Neural cell (in vitro differentiated cells): ENCODE measurements at regions not wholly inside any gene's neighbourhood (a gene's known extent, or its start where the extent isn't known, plus 50 kb on each side); places are given as distances from the start of the nearest gene placed in this dataset.

ENCODE experiments used
- CTCF ChIP-seq: fragments of 450-650 bp; IDR thresholded peaks from 2 replicates; pipeline ENCODE4 v1.5.1; 2014; ENCODE audit warnings: antibody characterized with exemption, mild to moderate bottlenecking, moderate library complexity; ENCODE audit not compliant: poor library complexity, severe bottlenecking
- TAF1 ChIP-seq: IDR thresholded peaks from 2 replicates; pipeline ENCODE4 v1.6.1; 2012; ENCODE audit warnings: low read depth
- TF ChIP-seq, protein P1 (sequence below): IDR thresholded peaks from 2 replicates; pipeline ENCODE4 v1.6.1; 2012; ENCODE audit warnings: borderline replicate concordance

DNA sequence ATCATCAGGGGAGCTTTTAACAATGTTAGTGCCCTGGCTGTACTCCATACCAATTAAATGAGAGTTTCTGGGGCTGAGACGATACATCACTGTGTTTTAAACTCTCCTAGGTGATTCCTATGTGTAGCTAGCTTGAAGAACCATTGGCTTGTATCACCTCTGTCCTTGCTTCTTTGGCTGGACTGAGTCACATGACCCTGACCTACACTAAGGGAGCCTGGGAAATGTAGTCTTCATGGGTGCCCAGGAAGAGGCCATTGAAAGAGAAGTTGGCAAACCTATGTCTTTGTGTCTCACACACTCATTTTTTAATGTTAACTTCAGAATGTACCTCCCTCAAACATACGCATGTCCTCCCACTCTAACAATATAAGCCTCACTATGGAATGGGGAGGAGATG lies 506.6 kb downstream of the DHX35 start:
- TF ChIP-seq CTCF (no peak), TAF1 (no peak)
- TF ChIP-seq, protein P1, sequence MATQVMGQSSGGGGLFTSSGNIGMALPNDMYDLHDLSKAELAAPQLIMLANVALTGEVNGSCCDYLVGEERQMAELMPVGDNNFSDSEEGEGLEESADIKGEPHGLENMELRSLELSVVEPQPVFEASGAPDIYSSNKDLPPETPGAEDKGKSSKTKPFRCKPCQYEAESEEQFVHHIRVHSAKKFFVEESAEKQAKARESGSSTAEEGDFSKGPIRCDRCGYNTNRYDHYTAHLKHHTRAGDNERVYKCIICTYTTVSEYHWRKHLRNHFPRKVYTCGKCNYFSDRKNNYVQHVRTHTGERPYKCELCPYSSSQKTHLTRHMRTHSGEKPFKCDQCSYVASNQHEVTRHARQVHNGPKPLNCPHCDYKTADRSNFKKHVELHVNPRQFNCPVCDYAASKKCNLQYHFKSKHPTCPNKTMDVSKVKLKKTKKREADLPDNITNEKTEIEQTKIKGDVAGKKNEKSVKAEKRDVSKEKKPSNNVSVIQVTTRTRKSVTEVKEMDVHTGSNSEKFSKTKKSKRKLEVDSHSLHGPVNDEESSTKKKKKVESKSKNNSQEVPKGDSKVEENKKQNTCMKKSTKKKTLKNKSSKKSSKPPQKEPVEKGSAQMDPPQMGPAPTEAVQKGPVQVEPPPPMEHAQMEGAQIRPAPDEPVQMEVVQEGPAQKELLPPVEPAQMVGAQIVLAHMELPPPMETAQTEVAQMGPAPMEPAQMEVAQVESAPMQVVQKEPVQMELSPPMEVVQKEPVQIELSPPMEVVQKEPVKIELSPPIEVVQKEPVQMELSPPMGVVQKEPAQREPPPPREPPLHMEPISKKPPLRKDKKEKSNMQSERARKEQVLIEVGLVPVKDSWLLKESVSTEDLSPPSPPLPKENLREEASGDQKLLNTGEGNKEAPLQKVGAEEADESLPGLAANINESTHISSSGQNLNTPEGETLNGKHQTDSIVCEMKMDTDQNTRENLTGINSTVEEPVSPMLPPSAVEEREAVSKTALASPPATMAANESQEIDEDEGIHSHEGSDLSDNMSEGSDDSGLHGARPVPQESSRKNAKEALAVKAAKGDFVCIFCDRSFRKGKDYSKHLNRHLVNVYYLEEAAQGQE, result no peak
